Epithelial cell of esophagus (primary cell): ENCODE measurements at regions not wholly inside any gene's neighbourhood (a gene's known extent, or its start where the extent isn't known, plus 50 kb on each side); places are given as distances from the start of the nearest gene placed in this dataset.

Source experiments
- DNase-seq: peaks from one replicate; pipeline ENCODE4 v3.0.0; 2010; ENCODE audit warnings: low read depth
- H3K4me3 ChIP-seq: 2 replicates; pipeline ENCODE4 v1.5.1; 2011; ENCODE audit warnings: mild to moderate bottlenecking, low read length, control low read depth
- TF ChIP-seq, protein P1 (sequence below): IDR thresholded peaks from 2 replicates; pipeline ENCODE4 v1.5.1; 2011; ENCODE audit warnings: low read depth, mild to moderate bottlenecking, low read length, control low read depth, inconsistent platforms; ENCODE audit not compliant: insufficient read depth; ENCODE audit errors: missing control alignments

DNA sequence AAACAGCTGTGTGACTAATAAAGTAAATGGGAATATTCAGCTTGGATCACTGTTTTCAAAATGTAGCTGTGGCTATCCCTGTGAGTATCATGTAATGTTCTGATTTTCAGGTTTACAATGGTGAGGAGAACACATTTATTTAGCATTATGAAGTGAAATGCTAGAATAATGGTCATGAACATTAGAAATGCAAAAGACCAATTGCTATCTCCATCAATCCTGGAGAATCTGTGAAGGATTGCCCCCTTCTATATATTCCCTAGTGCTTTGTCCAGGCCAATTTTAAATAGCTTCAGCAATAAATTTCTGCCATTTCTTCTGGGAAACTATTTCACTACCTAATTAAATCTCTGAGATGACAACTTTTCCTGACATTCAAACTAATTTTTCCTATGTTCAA, 1399.1 kb downstream of the PCDH19 start:
- no peak for DNase-seq
- H3K4me3 ChIP-seq = no peak overlapping the region
- TF ChIP-seq, protein P1, sequence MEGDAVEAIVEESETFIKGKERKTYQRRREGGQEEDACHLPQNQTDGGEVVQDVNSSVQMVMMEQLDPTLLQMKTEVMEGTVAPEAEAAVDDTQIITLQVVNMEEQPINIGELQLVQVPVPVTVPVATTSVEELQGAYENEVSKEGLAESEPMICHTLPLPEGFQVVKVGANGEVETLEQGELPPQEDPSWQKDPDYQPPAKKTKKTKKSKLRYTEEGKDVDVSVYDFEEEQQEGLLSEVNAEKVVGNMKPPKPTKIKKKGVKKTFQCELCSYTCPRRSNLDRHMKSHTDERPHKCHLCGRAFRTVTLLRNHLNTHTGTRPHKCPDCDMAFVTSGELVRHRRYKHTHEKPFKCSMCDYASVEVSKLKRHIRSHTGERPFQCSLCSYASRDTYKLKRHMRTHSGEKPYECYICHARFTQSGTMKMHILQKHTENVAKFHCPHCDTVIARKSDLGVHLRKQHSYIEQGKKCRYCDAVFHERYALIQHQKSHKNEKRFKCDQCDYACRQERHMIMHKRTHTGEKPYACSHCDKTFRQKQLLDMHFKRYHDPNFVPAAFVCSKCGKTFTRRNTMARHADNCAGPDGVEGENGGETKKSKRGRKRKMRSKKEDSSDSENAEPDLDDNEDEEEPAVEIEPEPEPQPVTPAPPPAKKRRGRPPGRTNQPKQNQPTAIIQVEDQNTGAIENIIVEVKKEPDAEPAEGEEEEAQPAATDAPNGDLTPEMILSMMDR = no peak

DNA sequence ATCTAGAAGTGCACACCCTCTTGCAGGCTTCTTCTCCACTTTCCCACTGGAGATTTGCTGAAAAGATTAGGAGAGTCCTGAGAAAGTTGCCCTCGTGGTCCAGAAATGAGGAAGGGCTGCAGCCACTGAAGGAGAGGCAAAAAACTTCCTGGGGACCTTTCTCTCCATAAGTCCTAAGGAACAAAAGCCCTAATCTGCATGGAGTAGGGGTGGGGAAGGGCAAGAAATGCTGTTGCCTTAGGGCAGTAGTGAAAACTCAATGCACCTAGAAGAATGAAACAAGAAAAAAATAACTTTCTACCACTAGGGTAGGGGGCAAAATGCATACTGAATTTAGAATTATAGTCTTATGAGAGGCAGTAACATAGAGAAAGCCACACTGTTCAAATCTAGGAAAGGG, 1408.8 kb downstream of the PCDH19 start:
- H3K4me3 ChIP-seq = no peak overlapping the region
- no peak for DNase-seq
- TF ChIP-seq, protein P1 = no peak

DNA sequence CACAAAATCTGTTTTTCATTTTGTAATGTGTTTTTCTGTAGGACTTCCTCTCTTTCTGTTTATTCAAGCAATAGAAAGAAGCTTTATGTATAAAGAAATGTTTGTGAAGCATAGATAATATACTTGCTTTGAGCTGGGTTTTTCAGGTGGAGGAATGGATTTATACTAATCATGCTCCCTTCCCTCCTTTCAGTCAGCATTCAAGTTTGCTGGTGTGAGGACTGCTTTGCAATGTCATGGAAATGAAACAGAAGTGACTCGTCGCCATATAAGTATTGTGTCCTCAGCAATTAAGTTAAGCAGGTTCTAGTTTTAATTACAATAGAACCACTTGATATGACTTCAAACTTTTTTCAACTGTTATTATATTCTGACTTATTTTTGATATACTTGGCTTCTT, 1447.1 kb downstream of the PCDH19 start:
- no peak for DNase-seq
- no peak overlapping the region for H3K4me3 ChIP-seq
- TF ChIP-seq, protein P1 = no peak

DNA sequence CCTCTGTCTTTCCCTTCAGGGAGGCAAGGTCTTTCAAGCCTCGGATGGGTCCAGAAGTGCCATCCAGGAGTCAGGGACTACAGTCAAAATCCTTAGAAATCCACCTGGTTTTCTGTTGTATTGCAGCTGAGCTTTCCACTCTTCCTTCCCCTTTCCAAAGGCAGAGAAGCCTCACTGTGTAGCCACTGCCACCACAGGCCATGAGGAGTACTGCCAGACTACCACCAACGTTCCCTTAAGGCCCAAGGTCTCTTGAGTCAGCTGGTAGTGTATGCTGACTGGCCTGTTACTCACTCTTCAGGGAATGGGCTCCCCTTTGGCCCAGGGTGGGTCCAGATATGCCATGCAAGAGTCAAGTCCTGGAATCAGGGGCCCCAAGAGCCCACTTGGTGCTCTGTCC, 1454.1 kb downstream of the PCDH19 start:
- H3K4me3 ChIP-seq = no peak overlapping the region
- no peak for DNase-seq
- TF ChIP-seq, protein P1 = no peak

DNA sequence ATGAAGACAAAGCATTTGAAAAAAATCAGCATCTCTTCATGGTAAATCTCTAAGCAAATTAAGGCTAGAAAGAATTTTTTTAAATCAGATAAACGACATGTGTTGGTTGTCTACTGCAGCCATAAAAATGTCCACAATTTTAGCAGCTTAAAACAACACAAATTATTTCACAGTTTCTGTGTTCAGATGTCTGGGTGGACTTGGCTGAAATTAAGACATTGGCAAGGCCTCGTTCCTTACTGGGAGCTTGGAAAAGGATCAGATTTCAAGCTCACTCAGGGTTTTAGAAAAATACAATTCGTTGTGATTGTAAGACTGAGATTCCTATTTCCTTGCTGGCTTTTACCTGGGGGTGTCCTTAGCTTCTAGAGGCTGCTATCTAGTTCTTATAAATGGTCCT, 1470.6 kb downstream of the PCDH19 start:
- DNase-seq = no peak
- TF ChIP-seq, protein P1 = no peak
- H3K4me3 ChIP-seq = no peak overlapping the region

DNA sequence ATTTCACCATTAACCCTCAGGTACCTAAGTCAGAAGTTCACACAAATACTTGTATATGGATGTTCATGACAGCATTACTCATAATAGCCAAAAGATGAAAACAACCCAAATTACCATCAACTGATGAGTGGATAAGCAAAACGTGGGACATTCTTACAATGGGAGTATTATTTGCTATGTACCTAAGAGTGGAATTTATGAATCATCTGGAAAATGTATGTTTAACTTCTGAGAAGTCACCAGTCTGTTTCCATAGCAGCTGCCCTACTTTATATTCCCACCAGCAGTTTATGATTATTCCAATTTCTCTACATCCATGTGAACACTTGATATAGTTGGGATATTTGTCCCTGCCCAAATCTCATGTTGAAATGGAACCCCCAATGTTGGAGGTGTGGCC, 1478.9 kb downstream of the PCDH19 start:
- TF ChIP-seq, protein P1 = no peak
- DNase-seq = no peak
- no peak overlapping the region for H3K4me3 ChIP-seq

DNA sequence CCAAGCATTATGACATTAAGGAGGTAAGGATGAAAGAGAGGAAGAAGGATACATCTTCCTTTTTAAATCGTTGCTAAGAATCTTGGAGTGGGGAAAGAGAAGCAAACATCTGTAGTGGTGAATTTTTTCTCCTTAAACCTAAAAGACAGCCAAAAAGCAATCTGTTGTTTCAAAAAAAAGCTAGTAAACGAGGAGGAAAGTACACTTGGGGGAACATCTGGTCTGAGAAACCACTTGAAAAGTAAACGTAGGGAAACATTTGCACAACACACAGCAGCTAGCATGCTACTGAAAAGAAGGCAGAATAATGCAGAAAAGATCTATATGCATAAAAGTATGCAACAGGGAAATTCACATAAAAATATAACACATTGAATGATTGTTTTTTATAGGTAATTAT, 1485.6 kb downstream of the PCDH19 start:
- TF ChIP-seq, protein P1 = no peak
- no peak for DNase-seq
- H3K4me3 ChIP-seq = no peak overlapping the region
